IPS-18a (cell line): ENCODE measurements at regions not wholly inside any gene's neighbourhood (a gene's known extent, or its start where the extent isn't known, plus 50 kb on each side); places are given as distances from the start of the nearest gene placed in this dataset.

ENCODE experiments used
- H3K27ac ChIP-seq: one replicate; pipeline ENCODE4 v1.5.1; 2013; ENCODE audit warnings: low read length
- H3K27me3 ChIP-seq: one replicate; pipeline ENCODE4 v1.6.1; 2013; ENCODE audit warnings: mild to moderate bottlenecking, low read length; ENCODE audit not compliant: control insufficient read depth, insufficient read depth
- H3K36me3 ChIP-seq: one replicate; pipeline ENCODE4 v1.6.1; 2013; ENCODE audit warnings: low read depth, low read length; ENCODE audit not compliant: control insufficient read depth
- H3K4me1 ChIP-seq: one replicate; pipeline ENCODE4 v1.6.1; 2013; ENCODE audit warnings: low read depth, low read length; ENCODE audit not compliant: control insufficient read depth
- H3K4me3 ChIP-seq: one replicate; pipeline ENCODE4 v1.5.1; 2013; ENCODE audit warnings: low read length
- H3K9ac ChIP-seq: one replicate; pipeline ENCODE4 v1.6.1; 2013; ENCODE audit warnings: mild to moderate bottlenecking, low read length, moderate library complexity
- H3K9me3 ChIP-seq: one replicate; pipeline ENCODE4 v1.6.1; 2013; ENCODE audit warnings: low read depth, low read length; ENCODE audit not compliant: control insufficient read depth

DNA sequence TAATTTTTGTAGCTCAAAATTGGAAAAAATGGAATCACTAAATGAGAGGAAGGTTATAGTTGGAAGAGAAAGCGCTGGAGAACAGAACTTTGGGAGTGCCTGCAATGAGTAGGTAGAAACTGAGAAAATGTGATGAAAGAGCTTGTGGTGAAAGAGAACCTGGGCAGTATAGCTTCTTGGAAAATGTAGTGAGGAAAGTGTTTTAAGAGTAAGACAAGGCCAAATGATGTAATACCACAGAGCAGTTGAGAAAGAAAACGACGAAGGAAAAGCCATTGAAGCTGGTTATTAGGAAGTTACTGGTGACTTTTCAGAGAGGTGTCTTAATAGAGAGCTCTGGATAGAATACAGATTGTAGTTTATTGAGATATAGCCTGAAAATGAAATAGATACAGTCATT lies 255.3 kb downstream of the AEBP2 start:
- Histone ChIP-seq H3K27ac (no peak overlapping the region), H3K9ac (no peak overlapping the region), H3K27me3 (no peaks in the 10 kb centered on the region), H3K36me3 (no peaks in the 10 kb centered on the region), H3K4me3 (no peak overlapping the region), H3K4me1 (no peaks in the 10 kb centered on the region), H3K9me3 (no peaks in the 10 kb centered on the region)

DNA sequence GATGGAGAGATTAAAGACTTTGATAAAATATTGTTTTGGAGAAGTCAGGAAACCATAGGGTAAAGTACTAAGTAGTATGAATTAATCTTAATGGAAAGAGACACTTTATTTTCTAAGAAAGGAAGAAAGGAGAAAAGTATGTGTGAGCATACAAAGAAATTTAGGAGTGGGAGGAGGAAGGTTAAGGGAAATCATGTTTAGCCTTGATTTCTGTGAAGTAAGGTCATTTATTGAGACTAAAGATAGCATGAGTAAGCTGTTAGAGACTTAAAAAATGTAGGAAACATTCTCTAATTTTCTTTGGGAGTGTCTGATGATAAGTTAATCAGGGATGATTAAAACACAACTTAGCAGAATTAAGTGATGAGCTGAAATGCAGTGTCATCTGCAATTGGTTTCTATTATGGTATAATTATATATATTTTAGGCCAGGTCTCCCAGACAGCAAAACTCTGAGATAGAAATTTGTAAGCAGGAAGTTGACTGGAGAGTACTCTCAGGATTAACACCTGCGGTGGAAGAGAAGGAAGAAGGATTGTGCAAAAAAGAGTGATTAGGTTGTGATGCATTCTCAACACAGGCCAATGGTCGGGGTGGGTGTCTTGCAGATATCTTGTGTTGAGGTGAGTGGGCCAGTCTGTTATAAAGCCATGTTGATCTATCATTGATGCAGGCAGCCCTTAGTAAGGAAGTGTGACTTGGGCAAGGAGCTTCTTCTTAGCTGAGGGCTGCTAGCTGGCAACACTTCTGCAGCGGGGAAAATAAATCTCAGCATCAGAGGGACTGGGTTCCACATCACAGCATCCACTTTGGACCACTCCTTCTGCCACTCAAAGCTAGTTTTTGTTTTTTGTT lies 256.2 kb downstream of the AEBP2 start:
- no peaks in the 10 kb centered on the region for H3K4me1 ChIP-seq
- no peaks in the 10 kb centered on the region for H3K27me3 ChIP-seq
- H3K4me3 ChIP-seq, result no peak overlapping the region
- no peak overlapping the region for H3K27ac ChIP-seq
- no peaks in the 10 kb centered on the region for H3K9me3 ChIP-seq
- H3K36me3 ChIP-seq, result no peaks in the 10 kb centered on the region
- no peak overlapping the region for H3K9ac ChIP-seq

DNA sequence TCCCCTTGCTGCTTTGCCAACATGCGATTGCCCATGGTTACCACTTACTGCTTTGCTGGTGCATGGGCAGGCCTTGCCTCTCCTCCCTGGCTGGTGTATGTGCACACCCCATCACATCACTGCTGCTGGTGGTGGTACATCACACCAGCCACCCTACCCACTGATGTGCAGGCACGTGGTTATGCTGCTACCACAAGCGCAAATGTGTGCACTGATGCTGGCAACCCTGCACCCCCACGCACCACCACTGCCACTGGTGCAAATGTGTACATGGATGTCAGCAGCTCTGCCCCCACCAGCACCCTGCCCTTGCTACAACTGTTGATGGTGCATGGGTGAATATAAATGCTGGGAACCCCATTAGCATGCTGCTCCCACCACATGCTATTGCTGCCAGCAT lies 261.7 kb downstream of the AEBP2 start:
- Histone ChIP-seq H3K4me3 (no peak overlapping the region), H3K9me3 (no peaks in the 10 kb centered on the region), H3K27ac (no peak overlapping the region), H3K36me3 (no peaks in the 10 kb centered on the region), H3K4me1 (no peaks in the 10 kb centered on the region), H3K27me3 (no peaks in the 10 kb centered on the region), H3K9ac (no peak overlapping the region)

DNA sequence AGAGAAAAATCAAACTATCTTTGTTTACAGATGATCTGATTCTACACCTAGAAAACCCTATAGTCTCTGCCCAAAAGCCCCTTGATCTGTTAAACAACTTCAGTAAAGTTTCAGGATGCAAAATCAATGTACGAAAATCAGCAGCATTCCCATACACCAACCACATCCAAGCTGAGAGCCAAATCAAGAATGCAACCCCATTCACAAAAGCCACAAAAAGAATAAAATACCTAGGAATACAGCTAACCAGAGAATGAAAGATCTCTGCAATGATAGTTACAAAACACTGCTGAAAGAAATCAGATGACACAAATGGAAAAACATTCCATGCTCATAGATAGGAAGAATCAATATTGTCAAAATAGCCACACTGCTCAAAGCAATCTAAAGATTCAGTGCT lies 265.7 kb downstream of the AEBP2 start:
- no peaks in the 10 kb centered on the region for H3K27me3 ChIP-seq
- H3K36me3 ChIP-seq, result no peaks in the 10 kb centered on the region
- H3K9me3 ChIP-seq, result peaks cover 4% of the 10 kb centered on the region
- no peak overlapping the region for H3K27ac ChIP-seq
- H3K9ac ChIP-seq, result no peak overlapping the region
- no peak overlapping the region for H3K4me3 ChIP-seq
- no peaks in the 10 kb centered on the region for H3K4me1 ChIP-seq

DNA sequence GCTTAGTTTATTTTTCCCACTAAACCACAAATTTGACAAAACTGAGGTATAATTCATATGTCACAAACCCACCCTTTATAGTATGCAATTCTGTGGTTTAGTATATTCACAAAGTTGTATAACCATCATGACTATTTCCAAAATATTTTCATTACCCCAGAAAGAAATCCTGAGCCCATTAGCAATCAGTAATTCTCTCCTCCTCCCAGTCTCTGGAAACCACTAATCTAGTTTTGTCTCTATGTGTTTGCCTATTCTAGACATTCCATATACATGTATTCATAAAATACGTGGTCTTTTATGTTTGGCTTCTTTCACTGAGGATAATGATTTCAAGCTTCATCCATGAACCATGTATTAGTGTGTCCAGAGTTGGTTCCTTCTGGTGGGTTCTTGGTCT lies 267.6 kb downstream of the AEBP2 start:
- Histone ChIP-seq H3K27ac (no peak overlapping the region), H3K9ac (no peak overlapping the region), H3K9me3 (peaks cover 4% of the 10 kb centered on the region), H3K36me3 (no peaks in the 10 kb centered on the region), H3K4me1 (no peaks in the 10 kb centered on the region), H3K27me3 (no peaks in the 10 kb centered on the region), H3K4me3 (no peak overlapping the region)

DNA sequence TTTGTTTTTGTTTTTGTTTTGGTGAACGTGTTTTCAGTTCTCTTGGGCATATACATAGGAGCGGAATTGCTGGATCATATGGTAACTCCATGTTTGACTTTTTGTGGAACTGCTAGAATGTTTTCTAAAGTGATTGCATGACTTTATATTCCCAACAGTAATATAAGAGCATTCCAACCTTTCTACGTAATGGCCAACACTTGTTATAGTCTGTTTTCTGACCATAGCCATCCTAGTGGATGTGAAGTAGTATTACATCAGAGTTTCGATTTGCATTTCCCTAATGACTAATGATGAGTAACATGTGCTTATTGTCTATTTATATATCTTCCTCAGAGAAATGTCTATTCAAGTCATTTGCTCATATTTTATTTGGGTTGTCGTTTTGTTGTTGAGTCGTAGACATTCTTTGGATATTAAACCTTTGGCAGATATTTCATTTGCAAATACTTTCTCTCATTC lies 268.7 kb downstream of the AEBP2 start:
- no peaks in the 10 kb centered on the region for H3K4me1 ChIP-seq
- H3K27ac ChIP-seq, result no peak overlapping the region
- H3K27me3 ChIP-seq, result no peaks in the 10 kb centered on the region
- no peak overlapping the region for H3K4me3 ChIP-seq
- peaks cover 4% of the 10 kb centered on the region for H3K9me3 ChIP-seq
- H3K9ac ChIP-seq, result no peak overlapping the region
- H3K36me3 ChIP-seq, result no peaks in the 10 kb centered on the region

DNA sequence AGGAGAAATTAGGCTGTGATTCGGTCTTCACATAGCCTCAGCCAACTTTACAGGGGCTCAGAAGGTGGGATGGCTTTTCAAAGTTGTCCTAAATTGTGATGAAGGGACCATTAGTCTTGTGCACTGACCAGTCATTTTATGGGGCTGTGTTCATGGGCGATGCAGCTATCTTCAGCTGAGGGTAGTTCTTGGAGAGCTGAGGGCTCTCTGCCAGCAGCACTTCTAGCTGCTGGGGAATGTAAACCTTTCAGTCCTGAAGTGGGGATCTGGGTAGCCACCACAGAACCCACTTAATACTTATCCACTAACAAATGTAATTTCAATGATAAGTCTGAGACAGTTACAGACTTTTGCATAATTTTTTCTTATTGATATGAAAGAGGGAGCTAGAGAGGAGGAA lies 270.6 kb downstream of the AEBP2 start:
- Histone ChIP-seq H3K9ac (no peak overlapping the region), H3K4me1 (no peaks in the 10 kb centered on the region), H3K27ac (no peak overlapping the region), H3K27me3 (no peaks in the 10 kb centered on the region), H3K9me3 (peaks cover 4% of the 10 kb centered on the region), H3K36me3 (no peaks in the 10 kb centered on the region), H3K4me3 (no peak overlapping the region)

DNA sequence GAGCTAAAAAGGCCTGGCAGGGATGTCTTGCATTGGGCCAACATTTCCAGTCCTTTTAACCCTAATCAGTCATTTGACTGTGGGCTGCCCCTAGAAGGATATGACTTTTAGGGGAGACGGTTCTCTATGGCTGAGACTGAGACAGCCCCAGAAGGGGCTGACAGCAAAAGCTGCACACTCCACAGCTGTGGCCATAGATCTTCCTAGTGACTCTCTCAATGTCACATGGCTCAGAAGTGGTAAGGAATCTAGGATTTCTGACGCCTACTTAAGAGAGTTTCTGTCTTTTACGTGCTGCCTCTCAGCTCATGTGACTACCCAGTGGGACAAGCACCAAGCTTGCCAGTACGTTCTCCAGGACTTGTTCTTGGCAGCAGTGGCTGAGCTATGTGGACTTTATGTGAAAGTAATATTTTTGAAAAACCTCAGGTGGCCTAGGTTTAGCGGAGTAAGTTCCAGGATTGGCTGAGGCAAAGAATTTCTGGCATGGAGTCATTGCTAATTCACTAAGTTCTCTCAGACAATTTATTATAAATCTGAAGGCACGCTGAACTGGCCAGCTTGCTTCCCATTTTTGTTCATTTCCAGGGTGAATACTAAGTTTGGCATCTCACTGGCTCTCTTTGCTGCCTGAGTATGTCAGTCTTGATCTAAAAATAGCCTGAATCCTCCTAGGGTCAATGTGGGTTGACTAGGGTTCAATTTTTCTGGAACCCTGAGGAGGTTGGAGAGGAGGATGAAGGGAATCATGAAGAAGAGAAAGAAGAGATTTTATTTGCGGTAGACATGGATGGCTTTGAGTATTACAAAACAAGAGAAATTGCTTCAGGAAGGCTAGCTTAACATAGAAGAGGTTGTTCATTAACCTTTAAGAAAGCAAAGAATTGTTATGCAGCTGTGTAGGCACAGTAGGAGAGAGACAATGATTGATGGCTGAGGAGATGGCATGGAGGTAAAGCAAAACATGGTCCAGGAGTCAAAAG lies 271.8 kb downstream of the AEBP2 start:
- no peaks in the 10 kb centered on the region for H3K27me3 ChIP-seq
- H3K4me3 ChIP-seq, result no peak overlapping the region
- no peak overlapping the region for H3K27ac ChIP-seq
- no peak overlapping the region for H3K9ac ChIP-seq
- no peaks in the 10 kb centered on the region for H3K36me3 ChIP-seq
- H3K4me1 ChIP-seq, result no peaks in the 10 kb centered on the region
- H3K9me3 ChIP-seq, result peaks cover 4% of the 10 kb centered on the region

DNA sequence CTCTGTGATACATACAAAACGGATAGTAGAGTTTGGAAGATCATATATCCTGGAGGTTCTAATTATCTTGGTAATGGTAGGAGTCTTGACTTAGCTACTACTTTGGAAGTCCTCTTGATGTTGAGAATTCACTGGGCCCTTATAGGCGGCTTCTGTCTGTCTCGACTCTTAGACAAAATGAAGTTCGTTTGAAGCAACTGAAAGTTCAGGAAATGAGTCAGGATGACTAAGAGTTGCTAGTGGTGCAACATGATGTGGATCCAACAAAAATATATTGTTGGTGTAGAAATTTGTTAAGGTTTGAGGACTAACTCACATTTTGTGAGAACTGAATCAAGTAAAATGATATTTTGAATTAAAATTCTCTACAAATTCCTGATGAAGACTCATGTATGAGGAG lies 272.7 kb downstream of the AEBP2 start:
- Histone ChIP-seq H3K9me3 (peaks cover 4% of the 10 kb centered on the region), H3K36me3 (no peaks in the 10 kb centered on the region), H3K27ac (no peak overlapping the region), H3K4me3 (no peak overlapping the region), H3K27me3 (no peaks in the 10 kb centered on the region), H3K9ac (no peak overlapping the region), H3K4me1 (no peaks in the 10 kb centered on the region)

DNA sequence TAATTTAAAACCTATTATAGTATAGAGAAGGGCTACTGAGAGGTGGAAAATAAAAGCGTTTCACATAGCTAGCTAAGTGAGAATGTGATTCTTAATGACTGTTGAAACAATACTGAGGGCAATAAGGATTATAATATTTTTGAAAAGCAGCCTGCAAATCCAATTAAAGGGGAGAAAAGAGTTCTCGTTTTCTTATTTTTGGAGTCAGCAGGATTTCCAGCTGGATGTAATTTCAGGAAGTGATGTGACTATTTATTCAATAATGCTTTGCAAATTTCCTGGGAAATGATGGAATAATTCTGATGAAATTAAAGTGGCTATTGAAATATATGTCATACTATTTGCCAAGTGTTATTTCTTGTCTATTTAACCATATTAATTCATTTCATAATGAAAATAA lies 279.1 kb downstream of the AEBP2 start:
- Histone ChIP-seq H3K9ac (no peak overlapping the region), H3K4me3 (no peak overlapping the region), H3K27ac (no peak overlapping the region), H3K4me1 (no peaks in the 10 kb centered on the region), H3K36me3 (no peaks in the 10 kb centered on the region), H3K27me3 (no peaks in the 10 kb centered on the region), H3K9me3 (no peaks in the 10 kb centered on the region)

DNA sequence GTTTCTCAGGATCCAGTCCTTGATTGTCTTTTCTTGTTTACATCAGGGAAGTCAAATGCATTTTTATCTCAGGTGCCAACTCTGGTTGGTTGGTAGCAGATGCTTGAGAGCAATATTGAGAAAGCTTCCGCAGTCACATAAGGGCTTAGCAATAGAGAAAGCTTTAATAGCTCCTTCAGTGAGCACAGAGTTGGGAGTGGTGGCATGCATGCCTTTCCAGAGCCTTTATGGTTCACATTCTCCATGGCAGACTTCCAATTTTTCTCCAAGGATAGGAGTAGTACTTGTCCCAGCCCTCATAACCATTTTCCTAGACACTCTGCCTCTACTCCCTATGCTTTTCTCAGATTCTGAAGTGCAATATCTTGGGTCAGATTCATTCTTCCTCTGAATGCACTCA lies 280.4 kb downstream of the AEBP2 start:
- Histone ChIP-seq H3K27ac (no peak overlapping the region), H3K9ac (no peak overlapping the region), H3K4me3 (no peak overlapping the region), H3K9me3 (no peaks in the 10 kb centered on the region), H3K27me3 (no peaks in the 10 kb centered on the region), H3K4me1 (no peaks in the 10 kb centered on the region), H3K36me3 (no peaks in the 10 kb centered on the region)
